ENCODE measurements at regions not wholly inside any gene's neighbourhood (a gene's known extent, or its start where the extent isn't known, plus 50 kb on each side); places are given as distances from the start of the nearest gene placed in this dataset.
"Not testable (repeated sequence)": the region's sequence is repeated elsewhere in the genome, so short reads cannot be mapped to it uniquely, and the experiment has no call there.

DNA sequence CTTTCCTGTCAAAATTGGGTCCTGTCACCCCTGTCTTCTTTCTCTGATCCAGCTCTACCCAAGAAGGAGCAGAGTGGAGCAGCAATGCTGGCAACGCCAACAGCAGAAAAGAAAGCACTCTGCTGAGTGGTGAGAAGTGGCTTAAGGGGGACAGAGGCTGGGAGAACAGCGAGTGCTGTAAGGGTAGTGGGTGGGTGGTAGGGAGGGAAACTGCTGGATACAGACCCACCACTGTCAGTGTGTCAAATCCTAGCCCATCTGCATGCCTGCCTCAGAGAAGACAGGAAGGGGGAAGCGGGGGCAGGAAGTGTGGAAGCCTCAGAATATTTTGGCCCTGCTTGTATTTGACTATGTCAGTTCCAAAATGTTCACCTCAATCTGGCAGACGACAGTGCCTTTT lies 170.4 kb upstream of the MAST4 start:
- intact Hi-C loops (cut with micrococcal nuclease): no loop called here
- Mint-ChIP-seq H3K27ac (no peak overlapping the region), H3K4me1 (no peaks in the 10 kb centered on the region), H3K4me3 (no peak overlapping the region), H3K36me3 (ENCODE audit: low read depth) (no peaks in the 10 kb centered on the region), H3K9me3 (peaks cover 14% of the 10 kb centered on the region), H3K27me3 (no peaks in the 10 kb centered on the region)
- DNase-seq: no peak

DNA sequence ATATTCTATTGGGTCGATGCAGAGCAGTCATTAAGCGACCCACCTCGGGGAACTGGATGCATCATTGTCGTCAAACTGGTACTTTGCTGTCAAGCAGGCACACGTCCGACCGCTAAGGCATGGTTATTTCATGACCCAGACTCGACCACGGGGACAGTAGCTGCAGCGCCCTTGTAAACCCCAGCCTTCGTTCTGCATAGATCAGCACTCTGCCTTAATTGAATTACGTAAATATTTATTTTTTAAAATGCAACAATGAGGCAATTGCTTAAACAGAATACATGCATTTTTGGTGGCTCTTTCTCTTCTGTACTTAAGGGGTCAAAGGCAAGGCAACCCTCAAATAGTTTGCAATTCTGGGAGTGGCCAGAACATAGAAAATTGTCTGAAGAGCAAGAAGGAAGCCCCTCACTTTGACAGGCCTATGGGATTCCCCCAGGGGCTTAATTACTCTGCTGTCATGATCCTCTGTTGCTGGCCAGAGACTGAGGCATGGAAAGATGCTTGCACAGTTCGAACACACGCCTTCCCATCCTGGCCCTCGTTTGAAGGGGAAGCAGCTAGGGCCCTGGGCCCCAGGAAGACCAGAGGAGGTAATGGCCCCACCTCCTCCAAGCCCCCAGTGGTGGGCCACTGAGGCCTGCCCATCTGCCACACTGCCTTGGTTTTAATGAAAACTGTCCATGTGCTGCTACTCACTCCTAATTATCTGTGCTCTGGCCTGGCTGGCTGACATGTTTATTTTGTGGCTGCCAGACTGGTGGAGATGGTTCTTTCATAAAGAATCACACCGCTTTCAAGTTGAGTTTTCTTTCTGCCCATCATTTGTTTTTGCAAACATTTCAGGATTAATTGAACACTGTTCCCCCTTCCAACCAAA lies 169.7 kb upstream of the MAST4 start:
- H3K36me3 Mint-ChIP-seq (ENCODE audit: low read depth): no peaks in the 10 kb centered on the region
- peaks cover 7% of the 10 kb centered on the region for H3K9me3 Mint-ChIP-seq

DNA sequence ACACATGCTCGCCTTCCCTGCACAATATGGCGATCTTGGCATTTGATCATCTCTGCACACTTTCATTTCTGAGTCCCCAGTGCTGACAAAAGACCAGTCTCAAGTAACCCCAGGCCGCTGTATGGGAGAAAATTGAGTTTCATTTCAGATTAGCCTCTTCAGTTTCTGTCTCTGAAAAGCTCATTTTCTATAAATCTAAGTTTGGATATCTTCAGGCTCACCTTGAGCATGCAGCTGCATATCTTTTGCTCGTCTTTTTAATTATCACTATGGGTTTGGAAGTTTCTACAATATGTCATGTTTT lies 169.1 kb upstream of the MAST4 start:
- no peaks in the 10 kb centered on the region for H3K27me3 Mint-ChIP-seq
- intact Hi-C loops (cut with micrococcal nuclease): no loop called here
- peaks cover 7% of the 10 kb centered on the region for H3K9me3 Mint-ChIP-seq
- H3K4me1 Mint-ChIP-seq: no peaks in the 10 kb centered on the region
- no peak overlapping the region for H3K4me3 Mint-ChIP-seq
- H3K36me3 Mint-ChIP-seq (ENCODE audit: low read depth): no peaks in the 10 kb centered on the region
- DNase-seq: no peak
- H3K27ac Mint-ChIP-seq: no peak overlapping the region

More for the DNA sequence above, 169.7 kb upstream of the MAST4 start:
- intact Hi-C loops (cut with micrococcal nuclease): no loop called here
- H3K4me3 Mint-ChIP-seq: no peak overlapping the region
- no peak for DNase-seq
- H3K27me3 Mint-ChIP-seq: no peaks in the 10 kb centered on the region
- no peak overlapping the region for H3K27ac Mint-ChIP-seq
- no peaks in the 10 kb centered on the region for H3K4me1 Mint-ChIP-seq

DNA sequence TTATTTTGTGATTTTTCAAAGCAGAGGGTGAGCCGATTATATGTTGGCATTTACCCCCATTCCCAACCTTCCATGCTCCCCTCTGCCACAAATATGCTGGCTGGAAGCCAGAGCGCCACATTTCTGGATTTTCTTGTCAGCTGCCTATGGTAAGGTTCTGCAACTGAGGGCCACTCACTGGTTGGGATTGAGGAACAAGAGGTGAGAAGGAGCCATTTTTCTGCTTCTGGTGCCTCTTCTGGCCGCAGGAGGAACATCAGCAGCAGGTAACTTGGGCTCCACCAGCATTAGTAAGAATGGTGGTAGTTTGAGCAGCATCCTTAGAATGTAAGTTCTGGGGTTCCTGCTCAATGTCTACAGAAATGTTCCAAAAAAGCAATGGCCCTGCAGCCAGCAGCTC lies 159.5 kb upstream of the MAST4 start:
- Mint-ChIP-seq H3K9me3 (peaks cover 3% of the 10 kb centered on the region), H3K27me3 (peaks cover 2% of the 10 kb centered on the region), H3K27ac (no peak overlapping the region), H3K36me3 (ENCODE audit: low read depth) (no peaks in the 10 kb centered on the region), H3K4me3 (no peak overlapping the region), H3K4me1 (peaks cover 6% of the 10 kb centered on the region)
- intact Hi-C loops (cut with micrococcal nuclease): no loop called here
- no peak for DNase-seq

DNA sequence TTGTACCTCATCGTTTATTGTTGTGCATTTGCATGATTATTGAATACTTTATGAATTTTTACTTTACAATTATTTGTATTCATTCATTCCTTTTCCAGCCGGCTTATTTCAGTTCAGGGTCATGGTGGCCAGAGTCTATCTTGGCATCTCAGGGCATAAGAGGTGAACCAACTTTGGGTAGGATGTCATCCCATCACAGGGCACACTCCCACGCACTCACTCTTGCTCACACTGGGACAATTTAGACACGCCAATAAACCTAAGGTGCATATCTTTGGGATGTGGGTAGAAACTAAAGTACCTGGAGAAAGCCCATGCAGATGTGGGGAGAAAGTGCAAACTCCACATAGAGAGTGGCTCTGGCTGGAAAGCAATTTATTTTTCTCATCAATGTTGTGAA lies 158.1 kb upstream of the MAST4 start:
- intact Hi-C loops (cut with micrococcal nuclease): no loop called here
- Mint-ChIP-seq H3K4me3 (no peak overlapping the region), H3K36me3 (ENCODE audit: low read depth) (no peaks in the 10 kb centered on the region), H3K4me1 (peaks cover 6% of the 10 kb centered on the region), H3K27ac (no peak overlapping the region), H3K9me3 (no peaks in the 10 kb centered on the region), H3K27me3 (no peaks in the 10 kb centered on the region)
- DNase-seq: no peak

DNA sequence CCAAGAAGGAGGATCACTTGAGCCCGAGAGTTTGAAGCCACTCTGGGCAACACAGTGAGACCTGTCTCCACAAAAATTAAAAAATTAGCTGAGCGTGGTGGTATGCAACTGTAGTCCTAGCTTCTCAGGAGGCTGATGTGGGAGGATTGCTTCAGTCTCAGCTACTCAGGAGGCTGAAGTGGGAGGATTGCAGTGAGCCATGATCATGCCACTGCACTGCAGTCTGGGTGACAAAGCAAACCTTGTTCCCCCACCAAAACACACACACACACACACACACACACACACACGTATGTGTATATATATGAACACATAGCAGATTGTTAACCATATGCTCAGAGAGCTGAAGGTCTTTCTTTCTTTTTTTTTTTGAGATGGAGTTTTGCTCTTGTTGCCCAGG lies 157.5 kb upstream of the MAST4 start:
- no peaks in the 10 kb centered on the region for H3K9me3 Mint-ChIP-seq

DNA sequence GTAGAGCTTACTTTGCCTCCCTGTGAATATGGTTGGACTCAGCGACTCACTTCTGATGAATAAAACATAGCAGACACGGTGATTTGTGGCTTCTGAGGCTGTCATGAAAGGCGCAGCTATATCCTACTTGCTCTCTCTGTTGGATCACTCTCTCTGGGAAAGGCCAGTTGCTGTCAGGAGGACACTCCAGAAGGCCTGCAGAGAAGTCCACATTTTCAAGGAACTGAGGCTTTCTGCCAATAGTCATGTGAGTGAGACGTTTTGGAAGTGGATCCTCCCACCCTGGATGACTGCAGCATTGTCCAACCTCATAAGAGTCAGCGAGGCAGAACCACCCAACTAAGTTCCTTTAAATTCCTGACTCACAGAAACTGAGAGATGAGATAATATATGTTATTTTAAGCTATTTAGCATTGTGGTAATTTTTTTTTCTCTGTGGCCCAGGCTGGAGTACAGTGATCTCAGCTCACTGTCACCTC lies 156.0 kb upstream of the MAST4 start:
- Mint-ChIP-seq H3K9me3 (no peaks in the 10 kb centered on the region), H3K36me3 (ENCODE audit: low read depth) (no peaks in the 10 kb centered on the region), H3K27ac (peak overlapping the region; percentile 63), H3K4me1 (peaks cover 6% of the 10 kb centered on the region), H3K27me3 (no peaks in the 10 kb centered on the region), H3K4me3 (no peak overlapping the region)
- intact Hi-C loops (cut with micrococcal nuclease): loop anchor here (1.0 kb wide), 1 partner anchor 100 kb away; no protein-coding TSS in a partner anchor
- DNase-seq: peak; percentile 57

More for the DNA sequence above, 157.5 kb upstream of the MAST4 start:
- intact Hi-C loops (cut with micrococcal nuclease): no loop called here
- no peak overlapping the region for H3K27ac Mint-ChIP-seq
- DNase-seq: no peak
- H3K4me3 Mint-ChIP-seq: no peak overlapping the region
- no peaks in the 10 kb centered on the region for H3K27me3 Mint-ChIP-seq
- H3K36me3 Mint-ChIP-seq (ENCODE audit: low read depth): no peaks in the 10 kb centered on the region
- peaks cover 6% of the 10 kb centered on the region for H3K4me1 Mint-ChIP-seq

DNA sequence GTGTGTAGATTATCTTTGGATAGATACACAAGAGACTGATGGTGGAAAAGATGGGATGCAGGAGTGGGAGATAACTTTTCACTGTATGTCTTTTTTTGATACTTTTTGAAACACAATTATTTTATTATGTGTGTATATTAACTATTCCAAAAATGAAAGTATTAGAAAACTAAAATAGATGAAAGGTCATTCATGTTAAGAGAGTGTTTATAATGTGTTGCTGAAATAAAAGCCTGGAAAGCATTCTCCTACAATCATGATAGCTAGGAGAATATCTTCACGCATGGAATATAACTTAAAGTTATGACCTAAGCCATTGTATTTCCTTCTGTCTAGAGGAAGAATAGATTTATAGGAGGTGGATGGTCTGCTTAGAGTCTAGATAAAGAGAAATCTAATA lies 154.8 kb upstream of the MAST4 start:
- Mint-ChIP-seq H3K27me3 (no peaks in the 10 kb centered on the region), H3K27ac (no peak overlapping the region), H3K4me1 (peaks cover 6% of the 10 kb centered on the region), H3K9me3 (no peaks in the 10 kb centered on the region), H3K36me3 (ENCODE audit: low read depth) (no peaks in the 10 kb centered on the region), H3K4me3 (no peak overlapping the region)
- intact Hi-C loops (cut with micrococcal nuclease): no loop called here
- no peak for DNase-seq

DNA sequence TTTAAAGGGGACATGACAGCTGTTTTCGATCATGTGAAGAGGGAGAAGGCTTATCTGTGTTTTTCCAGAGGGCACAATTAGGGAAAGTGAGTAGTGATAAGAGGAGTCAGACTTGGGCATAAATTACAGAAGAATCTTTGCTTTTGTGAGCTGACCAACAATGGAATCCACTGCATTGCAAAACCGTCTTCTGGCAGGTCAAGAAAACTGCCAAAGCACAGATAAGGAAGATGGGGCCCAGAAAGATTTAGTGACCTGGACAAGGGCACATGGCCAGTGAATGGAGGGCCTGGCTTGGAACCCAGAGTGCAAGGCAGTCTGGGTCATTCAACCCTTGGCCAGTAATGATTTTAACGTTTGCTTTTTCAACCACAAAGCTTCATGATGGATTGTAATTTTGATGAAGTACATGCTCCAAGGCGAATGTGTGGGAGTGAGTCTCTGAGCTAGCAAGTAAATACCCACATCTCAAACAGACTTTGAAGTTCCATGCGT lies 153.2 kb upstream of the MAST4 start:
- H3K4me1 Mint-ChIP-seq: peaks cover 6% of the 10 kb centered on the region
- H3K36me3 Mint-ChIP-seq (ENCODE audit: low read depth): no peaks in the 10 kb centered on the region
- no peak overlapping the region for H3K27ac Mint-ChIP-seq
- no peak overlapping the region for H3K4me3 Mint-ChIP-seq
- peaks cover 4% of the 10 kb centered on the region for H3K9me3 Mint-ChIP-seq
- no peak for DNase-seq
- intact Hi-C loops (cut with micrococcal nuclease): no loop called here
- no peaks in the 10 kb centered on the region for H3K27me3 Mint-ChIP-seq

DNA sequence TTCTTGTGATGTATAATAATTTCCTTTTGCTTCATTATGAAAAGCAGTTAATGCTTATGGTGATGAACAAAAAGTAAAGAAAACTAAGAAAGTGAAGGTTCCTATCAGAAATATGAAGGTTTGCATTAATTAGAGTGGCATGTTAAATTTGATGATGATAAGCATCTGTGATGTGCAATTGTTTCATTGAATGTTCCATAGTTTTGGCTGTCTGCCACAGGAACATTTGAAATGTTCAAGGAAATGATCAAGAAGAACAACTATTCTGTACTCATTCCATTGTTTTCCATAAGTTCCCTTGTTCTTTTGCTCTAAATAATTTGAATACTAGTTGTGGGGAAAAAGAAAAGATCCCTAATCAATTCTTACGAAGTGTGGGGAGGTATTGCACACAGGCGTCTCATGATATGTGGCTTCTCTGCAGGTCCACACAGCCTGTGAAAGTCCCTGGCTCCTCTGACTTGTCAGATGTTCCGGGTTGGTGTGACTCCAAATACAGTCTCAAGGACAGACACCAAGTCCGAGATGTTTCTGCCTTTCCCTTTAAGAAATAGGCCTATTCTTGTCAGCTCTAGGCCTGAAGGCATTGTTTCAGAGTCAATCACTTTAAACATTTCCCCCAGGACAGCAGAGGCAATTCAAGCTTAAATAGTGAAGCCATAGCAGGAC lies 152.6 kb upstream of the MAST4 start:
- no peak overlapping the region for H3K27ac Mint-ChIP-seq
- no peak overlapping the region for H3K4me3 Mint-ChIP-seq
- H3K9me3 Mint-ChIP-seq: peaks cover 9% of the 10 kb centered on the region
- H3K36me3 Mint-ChIP-seq (ENCODE audit: low read depth): no peaks in the 10 kb centered on the region
- peaks cover 6% of the 10 kb centered on the region for H3K4me1 Mint-ChIP-seq
- no peaks in the 10 kb centered on the region for H3K27me3 Mint-ChIP-seq
- no peak for DNase-seq
- intact Hi-C loops (cut with micrococcal nuclease): no loop called here

DNA sequence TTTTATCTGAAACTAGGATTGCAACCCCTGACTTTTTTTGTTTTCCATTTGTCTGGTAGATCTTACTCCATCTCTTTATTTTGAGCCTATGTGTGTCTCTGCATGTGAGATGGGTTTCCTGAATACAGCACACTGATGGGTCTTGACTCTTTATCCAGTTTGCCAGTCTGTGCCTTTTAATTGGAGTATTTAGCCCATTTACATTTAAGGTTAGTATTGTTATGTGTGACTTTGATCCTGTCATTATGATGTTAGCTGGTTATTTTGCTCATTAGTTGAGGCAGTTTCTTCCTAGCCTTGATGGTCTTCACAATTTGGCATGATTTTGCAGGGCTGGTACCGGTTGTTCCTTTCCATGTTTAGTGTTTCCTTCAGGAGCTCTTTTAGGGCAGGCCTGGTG lies 148.1 kb upstream of the MAST4 start:
- H3K27me3 Mint-ChIP-seq; H3K36me3 Mint-ChIP-seq (ENCODE audit: low read depth); H3K4me3 Mint-ChIP-seq; H3K27ac Mint-ChIP-seq; H3K4me1 Mint-ChIP-seq; DNase-seq; intact Hi-C loops (cut with micrococcal nuclease): not testable (repeated sequence)
- H3K9me3 Mint-ChIP-seq: peaks cover 13% of the 10 kb centered on the region

DNA sequence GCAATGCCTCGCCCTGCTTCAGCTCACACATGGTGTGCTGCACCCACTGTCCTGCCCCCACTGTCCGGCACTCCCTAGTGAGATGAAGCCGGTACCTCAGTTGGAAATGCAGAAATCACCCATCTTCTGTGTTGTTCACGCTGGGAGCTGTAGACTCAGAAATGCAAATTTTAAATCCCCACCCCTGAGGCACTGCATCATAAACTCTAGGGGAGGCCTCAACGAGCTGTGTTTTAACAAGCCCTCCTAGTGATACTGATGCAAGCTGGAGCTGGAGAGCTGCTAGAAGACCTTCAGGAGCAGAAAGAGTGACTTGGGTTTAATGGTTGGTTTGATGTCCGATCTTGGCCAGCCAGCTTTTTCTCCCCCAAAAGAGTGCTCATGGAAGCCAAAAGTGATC lies 146.0 kb upstream of the MAST4 start:
- Mint-ChIP-seq H3K27me3 (no peaks in the 10 kb centered on the region), H3K4me3 (no peak overlapping the region), H3K36me3 (ENCODE audit: low read depth) (no peaks in the 10 kb centered on the region), H3K9me3 (peaks cover 13% of the 10 kb centered on the region), H3K27ac (no peak overlapping the region), H3K4me1 (no peaks in the 10 kb centered on the region)
- DNase-seq: no peak
- intact Hi-C loops (cut with micrococcal nuclease): no loop called here

DNA sequence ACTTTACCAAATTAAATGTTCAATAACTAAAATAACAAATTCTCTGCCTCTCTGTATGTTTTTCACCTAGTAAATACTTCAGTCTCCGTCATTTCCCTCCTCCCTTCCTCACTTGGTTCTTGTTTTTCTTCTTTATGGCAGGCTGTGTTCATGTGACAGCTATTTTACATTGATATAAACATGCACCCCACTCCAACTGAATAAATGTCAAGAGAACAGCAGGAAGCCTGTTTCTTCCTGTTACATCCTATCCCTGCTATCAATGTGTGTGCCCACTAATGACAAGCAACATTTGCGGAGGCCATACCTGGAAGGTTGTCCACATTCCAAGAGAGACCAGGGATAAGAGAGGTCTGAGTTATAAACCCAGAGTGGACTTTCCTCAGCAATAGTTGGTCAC lies 145.2 kb upstream of the MAST4 start:
- DNase-seq: no peak
- Mint-ChIP-seq H3K4me1 (no peaks in the 10 kb centered on the region), H3K27me3 (no peaks in the 10 kb centered on the region), H3K4me3 (no peak overlapping the region), H3K36me3 (ENCODE audit: low read depth) (no peaks in the 10 kb centered on the region), H3K9me3 (peaks cover 13% of the 10 kb centered on the region), H3K27ac (no peak overlapping the region)
- intact Hi-C loops (cut with micrococcal nuclease): no loop called here

DNA sequence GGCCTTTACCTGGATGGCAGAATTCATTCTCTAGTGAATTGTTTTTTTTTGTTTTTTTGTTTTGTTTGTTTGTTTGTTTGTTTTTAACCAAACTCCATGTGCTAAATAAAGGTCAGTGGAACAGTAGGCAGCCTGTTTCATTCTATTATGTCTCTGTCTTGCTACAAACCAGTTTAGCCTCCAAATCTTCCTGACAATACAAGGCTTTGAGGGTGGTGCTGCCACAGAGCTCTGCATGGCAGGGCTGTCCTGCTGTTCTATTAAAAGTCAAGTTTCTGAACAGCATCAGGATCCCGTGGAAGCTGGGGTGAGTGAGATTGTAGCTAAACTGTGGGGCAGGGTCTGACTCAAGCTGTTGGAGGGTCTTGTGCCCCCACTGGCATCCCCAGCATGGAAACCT lies 144.1 kb upstream of the MAST4 start:
- no peak overlapping the region for H3K27ac Mint-ChIP-seq
- no peak overlapping the region for H3K4me3 Mint-ChIP-seq
- no peaks in the 10 kb centered on the region for H3K4me1 Mint-ChIP-seq
- peaks cover 16% of the 10 kb centered on the region for H3K9me3 Mint-ChIP-seq
- H3K36me3 Mint-ChIP-seq (ENCODE audit: low read depth): no peaks in the 10 kb centered on the region
- DNase-seq: no peak
- no peaks in the 10 kb centered on the region for H3K27me3 Mint-ChIP-seq
- intact Hi-C loops (cut with micrococcal nuclease): no loop called here
